ENCODE measurements at regions not wholly inside any gene's neighbourhood (a gene's known extent, or its start where the extent isn't known, plus 50 kb on each side); places are given as distances from the start of the nearest gene placed in this dataset.
A peak's percentile ranks its signal among the peaks of the same experiment; 100 is the strongest.

GRCh38 chr1:184811439-184812111, 56.9 kb upstream of the EDEM3 start:
- Histone ChIP-seq H3K4me3 (peak overlapping the region; percentile 55), H3K27ac (peak overlapping the region; percentile 84), H3K9me3 (no peaks in the 10 kb centered on the region), H3K4me1 (ENCODE audit: control insufficient read depth in 1 of 2, low read depth in 2 of 2) (peaks cover 13 to 34% of the 10 kb centered on the region in 2 donors), H3K27me3 (replicated peaks; ENCODE audit: insufficient read depth) (no peaks in the 10 kb centered on the region), H3K36me3 (peaks cover 14% of the 10 kb centered on the region)
- no peak for ATAC-seq (ENCODE audit: insufficient number of reproducible peaks, low FRiP score, low read depth)
- peak; percentile 32 for DNase-seq (ENCODE audit: low spot score)
- no peak for TF ChIP-seq CTCF (IDR thresholded peaks at IDR 0.05)

- DNase-seq (ENCODE audit: low spot score) = no peak
- H3K4me3 ChIP-seq = peak overlapping the region; percentile 31
Measured at GRCh38 chr1:184810735-184811343, 56.2 kb upstream of the EDEM3 start.

GRCh38 chr1:184806296-184806721, 51.7 kb upstream of the EDEM3 start:
- Histone ChIP-seq H3K36me3 (peaks cover 29% of the 10 kb centered on the region), H3K4me1 (ENCODE audit: control insufficient read depth in 1 of 2, low read depth in 2 of 2) (peaks cover 10 to 34% of the 10 kb centered on the region in 2 donors), H3K4me3 (no peak overlapping the region), H3K27me3 (replicated peaks; ENCODE audit: insufficient read depth) (no peaks in the 10 kb centered on the region), H3K9me3 (no peaks in the 10 kb centered on the region), H3K27ac (peak overlapping the region; percentile 36 to 52)
- DNase-seq (ENCODE audit: low spot score) (no peak), ATAC-seq (ENCODE audit: insufficient number of reproducible peaks, low FRiP score, low read depth) (no peak)
- no peak for TF ChIP-seq CTCF (IDR thresholded peaks at IDR 0.05)

More at GRCh38 chr1:184810735-184811343, 56.2 kb upstream of the EDEM3 start:
- H3K9me3 ChIP-seq = no peaks in the 10 kb centered on the region
- peak overlapping the region; percentile 84 for H3K27ac ChIP-seq
- ATAC-seq (ENCODE audit: insufficient number of reproducible peaks, low FRiP score, low read depth) = no peak
- peaks cover 18 to 41% of the 10 kb centered on the region in 2 donors for H3K4me1 ChIP-seq (ENCODE audit: control insufficient read depth in 1 of 2, low read depth in 2 of 2)
- peaks cover 13% of the 10 kb centered on the region for H3K36me3 ChIP-seq
- TF ChIP-seq CTCF (IDR thresholded peaks at IDR 0.05) = no peak
- no peaks in the 10 kb centered on the region for H3K27me3 ChIP-seq (replicated peaks; ENCODE audit: insufficient read depth)

- Histone ChIP-seq H3K9me3 (no peaks in the 10 kb centered on the region), H3K27ac (peak overlapping the region; percentile 36 to 52), H3K4me3 (no peak overlapping the region), H3K36me3 (peaks cover 35% of the 10 kb centered on the region), H3K4me1 (ENCODE audit: control insufficient read depth in 1 of 2, low read depth in 2 of 2) (peaks cover 10 to 28% of the 10 kb centered on the region in 2 donors), H3K27me3 (replicated peaks; ENCODE audit: insufficient read depth) (no peaks in the 10 kb centered on the region)
- DNase-seq (ENCODE audit: low spot score) (peak; percentile 89), ATAC-seq (ENCODE audit: insufficient number of reproducible peaks, low FRiP score, low read depth) (peak; percentile 93)
- peak; percentile 92 for TF ChIP-seq CTCF (IDR thresholded peaks at IDR 0.05)
Measured at GRCh38 chr1:184805667-184806295, 51.1 kb upstream of the EDEM3 start.

All from thoracic aorta (tissue), 2 donors.